ENCODE measurements at regions not wholly inside any gene's neighbourhood (a gene's known extent, or its start where the extent isn't known, plus 50 kb on each side); places are given as distances from the start of the nearest gene placed in this dataset.

DNA sequence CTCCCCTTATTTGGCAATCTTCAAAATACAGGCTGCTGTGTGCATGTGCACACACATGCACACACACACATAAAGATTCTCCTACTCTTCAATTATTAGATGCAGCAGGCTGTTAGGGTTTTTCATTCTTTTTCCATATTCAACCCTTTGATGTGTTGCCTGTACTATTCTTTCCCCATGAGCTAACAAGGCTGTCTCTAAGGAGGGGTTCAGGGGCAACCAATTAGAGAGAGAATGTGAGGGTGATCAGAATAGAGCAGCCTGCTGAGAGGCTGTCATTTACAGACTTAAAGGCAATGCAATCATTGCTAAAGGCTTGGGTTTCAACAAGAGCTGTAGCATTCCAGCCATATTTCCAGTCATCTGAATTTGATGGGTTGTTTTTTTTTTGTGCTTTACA is 467.4 kb upstream of the ID4 start:
- TF ChIP-seq, protein P1, sequence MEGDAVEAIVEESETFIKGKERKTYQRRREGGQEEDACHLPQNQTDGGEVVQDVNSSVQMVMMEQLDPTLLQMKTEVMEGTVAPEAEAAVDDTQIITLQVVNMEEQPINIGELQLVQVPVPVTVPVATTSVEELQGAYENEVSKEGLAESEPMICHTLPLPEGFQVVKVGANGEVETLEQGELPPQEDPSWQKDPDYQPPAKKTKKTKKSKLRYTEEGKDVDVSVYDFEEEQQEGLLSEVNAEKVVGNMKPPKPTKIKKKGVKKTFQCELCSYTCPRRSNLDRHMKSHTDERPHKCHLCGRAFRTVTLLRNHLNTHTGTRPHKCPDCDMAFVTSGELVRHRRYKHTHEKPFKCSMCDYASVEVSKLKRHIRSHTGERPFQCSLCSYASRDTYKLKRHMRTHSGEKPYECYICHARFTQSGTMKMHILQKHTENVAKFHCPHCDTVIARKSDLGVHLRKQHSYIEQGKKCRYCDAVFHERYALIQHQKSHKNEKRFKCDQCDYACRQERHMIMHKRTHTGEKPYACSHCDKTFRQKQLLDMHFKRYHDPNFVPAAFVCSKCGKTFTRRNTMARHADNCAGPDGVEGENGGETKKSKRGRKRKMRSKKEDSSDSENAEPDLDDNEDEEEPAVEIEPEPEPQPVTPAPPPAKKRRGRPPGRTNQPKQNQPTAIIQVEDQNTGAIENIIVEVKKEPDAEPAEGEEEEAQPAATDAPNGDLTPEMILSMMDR (IDR thresholded peaks at IDR 0.05): no peak
- TF ChIP-seq POLR2A (IDR thresholded peaks at IDR 0.05) (no peak), POLR2AphosphoS5 (IDR thresholded peaks at IDR 0.05) (no peak), EP300 (IDR thresholded peaks at IDR 0.05) (no peak)
